ENCODE measurements at regions not wholly inside any gene's neighbourhood (a gene's known extent, or its start where the extent isn't known, plus 50 kb on each side); places are given as distances from the start of the nearest gene placed in this dataset.
"Not testable (repeated sequence)": the region's sequence is repeated elsewhere in the genome, so short reads cannot be mapped to it uniquely, and the experiment has no call there.

GRCh38 chr2:139550341-139550740 is 770.2 kb upstream of the NXPH2 start:
- DNase-seq (ENCODE audit: low spot score), result no peak

GRCh38 chr2:139544186-139544851 is 764.1 kb upstream of the NXPH2 start:
- DNase-seq (ENCODE audit: low spot score), result no peak

DNA sequence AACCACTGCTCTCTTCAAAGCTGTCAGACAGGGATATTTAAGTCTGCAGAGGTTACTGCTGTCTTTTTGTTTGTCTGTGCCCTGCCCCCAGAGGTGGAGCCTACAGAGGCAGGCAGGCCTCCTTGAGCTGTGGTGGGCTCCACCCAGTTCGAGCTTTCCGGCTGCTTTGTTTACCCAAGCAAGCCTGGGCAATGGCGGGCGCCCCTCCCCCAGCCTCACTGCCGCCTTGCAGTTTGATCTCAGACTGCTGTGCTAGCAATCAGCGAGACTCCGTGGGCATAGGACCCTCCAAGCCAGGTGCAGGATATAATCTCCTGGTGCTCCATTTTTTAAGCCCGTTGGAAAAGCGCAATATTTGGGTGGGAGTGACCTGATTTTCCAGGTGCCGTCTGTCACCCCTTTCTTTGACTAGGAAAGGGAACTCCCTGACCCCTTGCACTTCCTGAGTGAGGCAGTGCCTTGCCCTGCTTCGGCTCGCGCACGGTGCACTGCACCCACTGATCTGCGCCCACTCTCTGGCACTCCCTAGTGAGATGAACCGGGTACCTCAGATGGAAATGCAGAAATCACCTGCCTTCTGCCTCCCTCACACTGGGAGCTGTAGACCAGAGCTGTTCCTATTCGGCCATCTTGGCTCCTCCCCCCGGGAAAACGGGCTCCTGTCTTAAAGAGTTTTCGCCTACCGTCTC is 758.3 kb upstream of the NXPH2 start:
- DNase-seq (ENCODE audit: low spot score), result not testable (repeated sequence)

GRCh38 chr2:139529080-139529479 is 748.9 kb upstream of the NXPH2 start:
- DNase-seq (ENCODE audit: low spot score), result no peak

- DNase-seq (ENCODE audit: low spot score), result no peak
Observed at GRCh38 chr2:139526781-139527180, 746.6 kb upstream of the NXPH2 start.

- no peak for DNase-seq (ENCODE audit: low spot score)
Observed at GRCh38 chr2:139518321-139518720, 738.1 kb upstream of the NXPH2 start.

- DNase-seq (ENCODE audit: low spot score), result no peak
Observed at GRCh38 chr2:139514951-139515350, 734.8 kb upstream of the NXPH2 start.

GRCh38 chr2:139495851-139496250 is 715.7 kb upstream of the NXPH2 start:
- DNase-seq (ENCODE audit: low spot score), result no peak

DNA sequence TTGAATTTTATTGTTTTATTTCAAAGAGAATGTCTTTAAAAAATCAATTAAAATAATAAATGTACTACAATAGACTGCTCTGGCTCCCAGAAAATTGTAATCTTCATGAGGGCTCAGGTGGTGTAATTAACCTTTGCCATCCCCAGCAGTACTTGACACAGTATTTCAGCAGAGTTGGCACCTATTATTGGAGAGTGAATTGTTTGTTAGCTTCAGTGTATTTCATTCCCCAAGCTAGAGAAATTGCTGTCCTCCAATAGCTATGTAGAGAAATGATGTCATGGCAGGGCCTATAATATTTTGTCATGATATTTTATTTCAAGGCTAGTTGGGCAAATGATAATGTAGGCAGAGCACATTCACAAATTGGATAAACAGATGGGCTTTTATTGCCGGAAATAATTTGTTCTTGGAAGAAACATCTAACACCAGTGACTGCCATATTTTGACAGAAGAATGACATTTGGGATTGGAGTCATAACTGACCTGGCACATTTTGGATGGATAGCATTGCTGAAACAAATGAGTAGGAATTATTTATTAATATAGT is 712.0 kb upstream of the NXPH2 start:
- DNase-seq (ENCODE audit: low spot score), result no peak

GRCh38 chr2:139480161-139480650 is 700.0 kb upstream of the NXPH2 start:
- DNase-seq (ENCODE audit: low spot score), result no peak

DNA sequence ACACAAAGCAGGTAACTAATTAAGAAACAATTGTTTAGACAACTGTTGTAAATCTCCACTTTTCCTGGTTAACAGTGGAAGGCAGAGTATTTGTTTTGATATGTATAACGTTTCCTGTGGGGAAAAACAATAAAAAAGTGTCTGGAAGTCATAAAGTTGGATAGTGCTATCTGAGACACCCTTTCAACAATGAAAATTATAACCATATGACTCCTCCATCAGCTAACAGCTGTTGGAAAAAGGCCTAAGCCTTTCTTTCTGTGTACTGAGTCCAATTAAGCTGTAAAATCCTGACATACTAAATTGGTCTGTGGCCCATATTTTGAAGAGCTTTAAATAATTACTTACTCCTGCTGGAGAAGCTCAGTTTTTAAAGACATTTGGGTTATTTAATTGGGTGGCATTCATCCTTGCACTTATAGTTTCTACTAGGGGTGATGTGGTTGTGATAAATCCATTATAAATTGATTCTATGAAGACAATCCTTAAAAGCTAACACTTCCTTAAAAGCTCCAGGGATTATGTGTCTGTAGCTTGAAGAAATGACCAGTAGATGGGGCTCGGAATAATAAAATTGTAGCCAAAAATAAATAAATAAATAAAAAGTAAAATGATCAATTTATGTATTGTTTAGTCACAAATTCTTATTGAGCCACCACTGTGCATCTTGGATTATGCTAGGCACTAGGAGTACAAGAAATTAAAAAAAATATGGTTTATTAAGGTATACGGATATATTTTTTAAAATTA is 698.1 kb upstream of the NXPH2 start:
- DNase-seq (ENCODE audit: low spot score), result no peak

DNA sequence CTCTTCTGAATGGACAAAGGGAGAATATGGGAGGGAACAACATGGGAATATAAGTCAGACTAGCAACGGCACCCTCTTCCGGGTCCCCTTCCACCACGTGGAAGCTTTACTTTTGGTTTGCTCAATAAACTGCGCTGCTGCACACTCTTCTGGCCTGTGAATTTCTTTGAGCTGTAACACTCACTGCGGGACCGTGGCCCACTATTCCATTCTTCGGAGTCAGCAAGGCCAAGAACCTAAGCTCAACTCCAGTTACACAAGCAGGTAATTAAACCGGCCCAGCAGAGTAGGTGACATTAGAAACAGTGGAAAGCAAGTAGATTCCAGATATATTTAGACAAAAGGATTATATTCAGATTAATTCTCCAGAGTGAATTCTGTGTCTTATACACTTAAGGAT is 697.4 kb upstream of the NXPH2 start:
- no peak for DNase-seq (ENCODE audit: low spot score)

DNA sequence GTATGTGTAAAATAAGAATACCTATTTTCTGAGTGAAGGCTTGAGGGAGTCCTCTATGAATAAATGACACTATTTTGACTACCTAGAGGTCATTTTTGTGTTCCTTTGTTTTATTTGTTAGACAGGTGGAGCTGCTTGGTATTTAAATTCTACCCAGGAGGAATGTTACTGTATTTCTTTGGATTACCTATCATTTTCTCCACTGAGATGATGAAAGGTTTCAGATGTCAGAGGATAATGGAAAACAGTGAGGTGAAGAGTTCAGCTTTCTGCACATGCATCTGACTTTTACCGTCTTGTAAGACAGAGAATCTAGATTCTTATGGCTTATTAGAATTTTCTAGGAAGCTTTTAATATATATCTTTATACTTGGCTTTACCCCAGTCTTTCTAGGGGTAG is 689.8 kb upstream of the NXPH2 start:
- DNase-seq (ENCODE audit: low spot score), result no peak

DNA sequence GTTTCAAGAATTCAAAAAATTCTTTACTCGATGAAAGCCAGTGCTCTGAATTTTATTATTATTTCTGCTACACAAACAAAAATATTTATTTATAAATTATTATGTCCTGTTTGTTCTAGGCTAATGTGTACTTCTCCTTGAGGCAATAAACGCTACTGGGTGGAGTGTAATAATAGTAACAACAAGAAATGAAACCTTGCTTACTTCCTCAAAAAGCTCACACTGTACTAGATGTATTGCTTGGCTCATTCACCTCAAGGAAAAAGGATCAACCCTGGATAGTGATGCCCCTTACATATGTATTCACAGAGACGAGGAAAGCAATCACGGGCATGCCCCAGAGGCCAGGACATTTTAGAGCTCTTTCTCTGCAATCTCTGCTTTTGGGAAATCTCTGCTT is 685.6 kb upstream of the NXPH2 start:
- no peak for DNase-seq (ENCODE audit: low spot score)

GRCh38 chr2:139457873-139458272 is 677.7 kb upstream of the NXPH2 start:
- DNase-seq (ENCODE audit: low spot score), result no peak

- DNase-seq (ENCODE audit: low spot score), result no peak
Observed at GRCh38 chr2:139454251-139454650, 674.1 kb upstream of the NXPH2 start.

- DNase-seq (ENCODE audit: low spot score), result no peak
Observed at GRCh38 chr2:139439100-139439499, 658.9 kb upstream of the NXPH2 start.

GRCh38 chr2:139438478-139438877 is 658.3 kb upstream of the NXPH2 start:
- DNase-seq (ENCODE audit: low spot score), result no peak

DNA sequence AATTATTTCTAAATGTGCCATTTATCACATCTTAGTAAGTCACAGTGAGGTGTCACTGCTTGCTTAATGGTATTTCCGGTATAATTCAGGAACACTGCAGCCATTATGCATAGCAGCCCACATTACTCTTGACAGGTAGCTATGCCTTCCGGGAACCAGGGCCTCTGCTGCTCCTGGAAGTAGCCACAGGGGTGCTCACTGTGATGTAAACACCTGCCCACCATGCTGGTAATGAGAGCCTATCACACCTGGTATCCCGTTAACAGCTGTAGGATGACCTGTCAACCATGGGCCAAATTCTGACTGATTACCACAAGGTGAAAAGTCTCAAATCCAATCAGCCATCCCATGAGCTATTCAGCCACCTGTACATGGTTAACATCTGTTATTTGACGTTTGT is 647.0 kb upstream of the NXPH2 start:
- DNase-seq (ENCODE audit: low spot score), result no peak

DNA sequence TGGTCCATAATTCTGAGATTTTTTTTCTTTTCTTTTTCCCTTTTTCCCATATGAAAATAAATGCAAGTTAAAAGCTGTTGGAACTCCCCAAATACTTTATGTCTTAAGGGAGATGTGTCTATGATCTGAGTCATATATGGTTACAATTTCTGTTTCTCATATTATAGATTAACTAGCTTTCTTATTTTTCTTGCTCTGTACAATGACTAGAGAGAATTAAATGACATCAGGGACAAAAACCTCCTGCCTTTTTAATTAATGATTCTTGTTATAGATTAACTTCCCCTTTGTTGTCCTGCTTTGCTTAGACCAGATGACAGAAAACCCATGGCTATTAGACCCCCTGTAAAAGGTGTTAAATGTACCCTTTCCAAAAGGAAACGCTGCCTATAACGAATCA is 643.9 kb upstream of the NXPH2 start:
- DNase-seq (ENCODE audit: low spot score), result no peak

DNA sequence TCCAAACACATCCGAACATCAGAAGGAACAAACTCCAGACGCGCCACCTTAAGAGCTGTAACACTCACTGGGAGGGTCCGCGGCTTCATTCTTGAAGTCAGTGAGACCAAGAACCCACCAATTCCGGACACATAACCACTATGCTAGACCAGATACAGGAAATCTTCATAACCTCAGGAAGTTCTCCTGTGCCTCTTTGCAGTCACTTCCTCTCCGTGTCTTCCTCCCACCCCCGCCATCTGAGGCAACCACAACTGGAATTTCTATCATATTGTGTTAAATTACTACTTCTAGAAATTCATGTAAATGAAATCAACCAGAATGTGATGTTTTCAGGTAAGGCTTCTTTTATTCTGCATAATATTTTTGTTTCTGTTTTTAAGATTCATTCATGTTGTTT is 631.0 kb upstream of the NXPH2 start:
- DNase-seq (ENCODE audit: low spot score), result no peak

DNA sequence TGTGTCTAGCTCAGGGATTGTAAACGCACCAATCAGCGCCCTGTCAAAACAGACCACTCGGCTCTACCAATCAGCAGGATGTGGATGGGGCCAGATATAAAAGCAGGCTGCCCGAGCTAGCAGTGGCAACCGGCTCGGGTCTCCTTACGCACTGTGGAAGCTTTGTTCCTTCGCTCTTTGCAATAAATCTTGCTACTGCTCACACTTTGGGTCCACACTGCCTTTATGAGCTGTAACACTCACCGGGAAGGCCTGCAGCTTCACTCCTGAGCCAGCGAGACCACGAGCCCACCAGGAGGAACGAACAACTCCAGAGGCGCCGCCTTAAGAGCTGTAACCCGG is 630.6 kb upstream of the NXPH2 start:
- DNase-seq (ENCODE audit: low spot score), result not testable (repeated sequence)
